ENCODE measurements at regions not wholly inside any gene's neighbourhood (a gene's known extent, or its start where the extent isn't known, plus 50 kb on each side); places are given as distances from the start of the nearest gene placed in this dataset.

- DNase-seq (ENCODE audit: low spot score), result no peak
- TF ChIP-seq, protein P1, sequence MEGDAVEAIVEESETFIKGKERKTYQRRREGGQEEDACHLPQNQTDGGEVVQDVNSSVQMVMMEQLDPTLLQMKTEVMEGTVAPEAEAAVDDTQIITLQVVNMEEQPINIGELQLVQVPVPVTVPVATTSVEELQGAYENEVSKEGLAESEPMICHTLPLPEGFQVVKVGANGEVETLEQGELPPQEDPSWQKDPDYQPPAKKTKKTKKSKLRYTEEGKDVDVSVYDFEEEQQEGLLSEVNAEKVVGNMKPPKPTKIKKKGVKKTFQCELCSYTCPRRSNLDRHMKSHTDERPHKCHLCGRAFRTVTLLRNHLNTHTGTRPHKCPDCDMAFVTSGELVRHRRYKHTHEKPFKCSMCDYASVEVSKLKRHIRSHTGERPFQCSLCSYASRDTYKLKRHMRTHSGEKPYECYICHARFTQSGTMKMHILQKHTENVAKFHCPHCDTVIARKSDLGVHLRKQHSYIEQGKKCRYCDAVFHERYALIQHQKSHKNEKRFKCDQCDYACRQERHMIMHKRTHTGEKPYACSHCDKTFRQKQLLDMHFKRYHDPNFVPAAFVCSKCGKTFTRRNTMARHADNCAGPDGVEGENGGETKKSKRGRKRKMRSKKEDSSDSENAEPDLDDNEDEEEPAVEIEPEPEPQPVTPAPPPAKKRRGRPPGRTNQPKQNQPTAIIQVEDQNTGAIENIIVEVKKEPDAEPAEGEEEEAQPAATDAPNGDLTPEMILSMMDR (IDR thresholded peaks at IDR 0.05; ENCODE audit: extremely low read depth, missing control alignments), result no peak
Observed at GRCh38 chr6:21680611-21681010, 87.1 kb downstream of the SOX4 start.

DNA sequence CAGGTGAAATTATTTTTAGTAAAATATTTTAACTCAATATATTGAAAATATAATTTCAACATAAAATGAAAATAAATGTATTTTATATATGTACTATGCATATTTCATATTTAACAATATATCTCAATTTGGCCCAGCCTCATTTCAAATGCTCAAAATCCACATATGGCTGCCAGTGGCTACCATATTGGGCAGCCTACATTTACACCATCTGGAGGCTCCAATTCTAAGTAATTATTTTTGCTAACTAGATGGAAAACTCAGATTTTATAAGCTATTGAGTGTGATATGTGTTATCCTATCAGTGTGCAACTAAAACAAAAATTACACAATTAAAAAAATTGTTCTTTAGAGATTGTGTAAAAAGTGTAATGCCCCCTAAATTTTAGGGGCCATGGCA lies 96.9 kb downstream of the SOX4 start:
- TF ChIP-seq, protein P1 (IDR thresholded peaks at IDR 0.05; ENCODE audit: extremely low read depth, missing control alignments), result no peak
- no peak for DNase-seq (ENCODE audit: low spot score)

GRCh38 chr6:21691685-21692346 lies 98.3 kb downstream of the SOX4 start:
- TF ChIP-seq, protein P1 (IDR thresholded peaks at IDR 0.05; ENCODE audit: extremely low read depth, missing control alignments), result no peak
- DNase-seq (ENCODE audit: low spot score), result no peak

DNA sequence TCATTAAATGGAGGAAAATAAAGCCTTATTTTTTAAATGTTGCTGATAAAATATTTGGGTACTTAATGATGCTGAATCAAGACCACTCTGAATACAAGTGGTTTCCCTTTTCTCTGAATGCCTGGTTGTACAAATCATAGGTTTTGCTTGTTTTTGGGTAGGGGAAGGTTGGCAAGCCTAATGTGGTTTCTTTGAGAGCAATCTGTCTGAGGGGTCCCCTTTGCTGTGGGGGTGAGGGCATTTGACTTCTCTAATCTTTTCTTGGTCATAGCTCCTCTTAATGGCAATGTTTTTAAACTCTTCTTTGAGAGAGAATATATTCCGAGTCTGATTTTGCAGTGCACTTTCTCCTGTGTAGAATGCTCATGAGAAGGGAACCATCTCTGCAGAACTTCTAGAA lies 99.2 kb downstream of the SOX4 start:
- TF ChIP-seq, protein P1 (IDR thresholded peaks at IDR 0.05; ENCODE audit: extremely low read depth, missing control alignments), result no peak
- no peak for DNase-seq (ENCODE audit: low spot score)

DNA sequence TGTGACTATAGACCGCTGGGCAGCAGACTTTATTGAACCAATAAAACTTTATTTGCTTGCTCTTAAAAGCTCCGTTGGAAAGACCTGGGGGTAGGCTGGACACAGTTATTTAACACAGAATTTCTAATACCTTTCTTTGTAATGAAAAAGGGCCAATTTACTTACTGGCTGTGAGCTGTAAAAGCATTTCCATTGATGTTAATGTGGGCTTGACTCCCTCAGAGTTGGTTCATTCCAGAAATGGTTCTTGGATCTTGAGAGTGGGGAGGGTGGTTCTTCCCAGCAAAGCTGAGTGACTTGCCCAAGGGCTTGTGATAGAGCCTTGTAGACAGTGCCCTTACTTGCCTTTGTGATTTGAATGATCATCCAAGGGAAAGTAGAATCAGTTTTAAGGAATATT lies 100.6 kb downstream of the SOX4 start:
- DNase-seq (ENCODE audit: low spot score), result no peak
- TF ChIP-seq, protein P1 (IDR thresholded peaks at IDR 0.05; ENCODE audit: extremely low read depth, missing control alignments), result no peak

GRCh38 chr6:21707524-21708319 lies 114.2 kb downstream of the SOX4 start:
- DNase-seq (ENCODE audit: low spot score), result no peak
- TF ChIP-seq, protein P1 (IDR thresholded peaks at IDR 0.05; ENCODE audit: extremely low read depth, missing control alignments), result no peak

DNA sequence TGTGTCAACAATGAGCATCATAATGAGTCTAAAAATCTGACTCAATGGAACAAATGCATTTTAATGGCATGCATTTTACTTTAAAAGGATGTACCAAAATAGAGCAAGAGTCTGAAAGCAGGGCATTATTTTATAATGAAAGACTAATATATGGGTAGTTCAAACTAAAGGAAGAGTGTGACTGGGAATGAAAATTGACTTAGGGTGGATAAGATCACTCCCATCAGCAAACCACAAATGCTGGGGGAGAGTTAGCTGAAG lies 114.7 kb downstream of the SOX4 start:
- TF ChIP-seq, protein P1 (IDR thresholded peaks at IDR 0.05; ENCODE audit: extremely low read depth, missing control alignments), result no peak

More for the DNA sequence above, 114.7 kb downstream of the SOX4 start:
- no peak for DNase-seq (ENCODE audit: low spot score)
